H1 (cell line): ENCODE measurements at regions not wholly inside any gene's neighbourhood (a gene's known extent, or its start where the extent isn't known, plus 50 kb on each side); places are given as distances from the start of the nearest gene placed in this dataset.

Experiments
- CTCF ChIP-seq, 3 experiments: IDR thresholded peaks; 1 replicate in 2 of 3; 2 replicates in 1 of 3; pipeline versions ENCODE4 v1.5.1 to v1.6.1; 2011; ENCODE audit warnings: low read length in 3 of 3, mild to moderate bottlenecking in 3 of 3, inconsistent platforms in 2 of 3, low read depth in 1 of 3, moderate library complexity in 1 of 3; ENCODE audit not compliant: insufficient read depth in 1 of 3; ENCODE audit errors: control extremely low read depth in 1 of 3
- EGR1 ChIP-seq: IDR thresholded peaks from 2 replicates; pipeline ENCODE4 v1.6.1; 2011; ENCODE audit warnings: low read depth, low read length, borderline replicate concordance
- EZH2 ChIP-seq: fragments of 200-600 bp; sonication (generic); IDR thresholded peaks from 2 replicates; pipeline ENCODE4 v1.7.1; 2012; ENCODE audit warnings: low read depth, mild to moderate bottlenecking, moderate library complexity, low read length, inconsistent platforms; ENCODE audit not compliant: severe bottlenecking
- KDM1A ChIP-seq: fragments of 200-600, 300-600 bp; sonication (generic); IDR thresholded peaks from 2 replicates; pipeline ENCODE4 v1.7.1; 2016; ENCODE audit warnings: mild to moderate bottlenecking, low read length, borderline replicate concordance
- RAD21 ChIP-seq, 2 experiments: IDR thresholded peaks in 1 of 2; conservative IDR thresholded peaks in 1 of 2; 2 replicates each; pipeline ENCODE4 v1.6.1; 2011; ENCODE audit warnings: low read depth in 2 of 2, low read length in 2 of 2, improper control_type of control experiment in 1 of 2, inconsistent platforms in 1 of 2, mild to moderate bottlenecking in 1 of 2, moderate library complexity in 1 of 2

GRCh38 chr9:3664044-3664443 lies 138.2 kb upstream of the RFX3 start:
- TF ChIP-seq EGR1 (no peak), KDM1A (no peak), RAD21 (IDR thresholded peaks at IDR 0.05 in 1 of 2, conservative IDR thresholded peaks at IDR 0.05 in 1 of 2; ENCODE audit: low read depth in 2 of 2, low read length in 2 of 2) (no peak), EZH2 (no peak), CTCF (IDR thresholded peaks at IDR 0.05; ENCODE audit: control extremely low read depth in 1 of 3, insufficient read depth in 1 of 3, low read depth in 1 of 3, low read length in 3 of 3) (no peak)
